HepG2 (cell line): ENCODE measurements at regions not wholly inside any gene's neighbourhood (a gene's known extent, or its start where the extent isn't known, plus 50 kb on each side); places are given as distances from the start of the nearest gene placed in this dataset.

Experiments
- ATAC-seq: fragments of 200-7000 bp; cut with Tn5 transposase; 3 replicates; pipeline ENCODE4 v1.9.1; 2020; ENCODE audit warnings: mild to moderate bottlenecking, moderate library complexity
- BruUV-seq: library from RNA; stranded (reverse); fragments of 400-500 nt; replicated peaks from 2 replicates; lab custom pipeline; 2021; lab: Mats Ljungman, UMichigan
- CTCF ChIA-PET: fragments of 300-600 bp; formaldehyde crosslinking; extraction: SDS; loops from one replicate; lab custom pipeline; 2021; ENCODE audit warnings: low total read pairs, inconsistent platforms, low intra/inter-chr PET ratio; lab: Yijun Ruan, JAX
- POLR2A ChIA-PET: fragments of 350-600 bp; sonication (Branson Sonifier 250); formaldehyde crosslinking; loops from one replicate; lab custom pipeline; 2020; ENCODE audit warnings: antibody characterized with exemption, inconsistent platforms; lab: Yijun Ruan, JAX
- DNase-seq: peaks from one replicate; pipeline ENCODE4 v3.0.0-alpha.2; 2015; ENCODE audit warnings: low spot score
- FAIRE-seq: peaks from 3 replicates; lab custom pipeline; 2011; peaks lifted over from hg19 to GRCh38; lab: Jason Lieb, UNC
- H2AFZ ChIP-seq: one replicate; pipeline ENCODE4 v1.6.1; 2011; ENCODE audit warnings: low read length, inconsistent platforms
- H3K27ac ChIP-seq: fragments of 300-600 bp; 3 replicates; pipeline ENCODE4 v1.8.0; 2011; ENCODE audit warnings: mixed run types, mild to moderate bottlenecking, mixed read lengths, low read length, inconsistent platforms; ENCODE audit not compliant: insufficient read depth; ENCODE audit errors: extremely low read length
- H3K27me3 ChIP-seq, 2 experiments: fragments of 200-600 bp in 1 of 2; 2 replicates in 1 of 2; 3 replicates in 1 of 2; pipeline versions ENCODE4 v1.6.0 to v1.8.0; 2011; ENCODE audit warnings: low read length in 2 of 2, mild to moderate bottlenecking in 2 of 2, moderate library complexity in 2 of 2, inconsistent platforms in 1 of 2; ENCODE audit not compliant: insufficient read depth in 2 of 2, control insufficient read depth in 1 of 2
- H3K36me3 ChIP-seq, 2 experiments: fragments of 200-600 bp in 1 of 2; replicated peaks in 1 of 2; 2 replicates in 1 of 2; 3 replicates in 1 of 2; pipeline versions ENCODE4 v1.5.1 to v1.8.0; 2011; ENCODE audit warnings: low read length in 2 of 2, inconsistent platforms in 1 of 2; ENCODE audit not compliant: insufficient read depth in 2 of 2, control insufficient read depth in 1 of 2
- H3K4me1 ChIP-seq: 2 replicates; pipeline ENCODE4 v1.5.1; 2012; ENCODE audit warnings: low read length, inconsistent platforms; ENCODE audit not compliant: insufficient read depth
- H3K4me2 ChIP-seq: 2 replicates; pipeline ENCODE4 v1.6.0; 2011; ENCODE audit warnings: low read depth, low read length, inconsistent platforms
- H3K4me3 ChIP-seq, 3 experiments: fragments of 200-600 bp in 1 of 3; sonication (generic), shearing (Covaris generic) in 1 of 3; replicated peaks in 1 of 3; 2 replicates each; pipeline ENCODE4 v1.5.1; 2011 to 2016; ENCODE audit warnings: low read length in 3 of 3, inconsistent platforms in 2 of 3, low read depth in 2 of 3, mild to moderate bottlenecking in 2 of 3, control low read depth in 1 of 3, mixed read lengths in 1 of 3; ENCODE audit not compliant: insufficient read depth in 1 of 3
- H3K79me2 ChIP-seq: one replicate; pipeline ENCODE4 v1.6.1; 2011; ENCODE audit warnings: low read length, inconsistent platforms; ENCODE audit not compliant: insufficient read depth
- H3K9ac ChIP-seq: 2 replicates; pipeline ENCODE4 v1.6.0; 2011; ENCODE audit warnings: mild to moderate bottlenecking, low read depth, low read length, inconsistent platforms; ENCODE audit not compliant: insufficient read depth
- H3K9me3 ChIP-seq: 2 replicates; pipeline ENCODE4 v1.5.1; 2012; ENCODE audit warnings: mild to moderate bottlenecking, low read length
- H4K20me1 ChIP-seq: 2 replicates; pipeline ENCODE4 v1.6.0; 2011; ENCODE audit warnings: inconsistent platforms, mild to moderate bottlenecking, low read length, moderate library complexity; ENCODE audit not compliant: insufficient read depth
- AKNA ChIP-seq: sonication (generic); formaldehyde crosslinking; IDR thresholded peaks from 2 replicates; pipeline ENCODE4 v1.4.0; 2020; ENCODE audit warnings: missing genetic modification reagents, borderline replicate concordance
- CBX2 ChIP-seq, 2 experiments: fragments of 200-600 bp in 1 of 2; sonication (generic); formaldehyde crosslinking in 1 of 2; IDR thresholded peaks; 2 replicates each; pipeline versions ENCODE4 v1.7.0 to v1.8.1; 2018 to 2022; ENCODE audit warnings: low read depth in 2 of 2, low read length in 1 of 2, mild to moderate bottlenecking in 1 of 2, missing genetic modification reagents in 1 of 2
- KDM4B ChIP-seq: sonication (generic); formaldehyde crosslinking; IDR thresholded peaks from 2 replicates; pipeline ENCODE4 v1.4.0; 2020; ENCODE audit warnings: missing genetic modification reagents
- MAFG ChIP-seq: sonication (generic); formaldehyde crosslinking; IDR thresholded peaks from 2 replicates; pipeline ENCODE4 v1.5.1; 2020; ENCODE audit warnings: mild to moderate bottlenecking, missing genetic modification reagents
- NAIF1 ChIP-seq: sonication (generic); formaldehyde crosslinking; IDR thresholded peaks from 2 replicates; pipeline ENCODE4 v1.5.0; 2020; ENCODE audit warnings: mild to moderate bottlenecking, missing genetic modification reagents, borderline replicate concordance
- SIX4 ChIP-seq: sonication (generic); formaldehyde crosslinking; IDR thresholded peaks from 2 replicates; pipeline ENCODE4 v1.4.0; 2020; ENCODE audit warnings: missing genetic modification reagents
- SMAD9 ChIP-seq: sonication (generic); formaldehyde crosslinking; IDR thresholded peaks from 2 replicates; pipeline ENCODE4 v1.5.1; 2020; ENCODE audit warnings: mild to moderate bottlenecking, missing genetic modification reagents
- STAT5B ChIP-seq: sonication (generic); formaldehyde crosslinking; IDR thresholded peaks from 2 replicates; pipeline ENCODE4 v1.4.0; 2020; ENCODE audit warnings: missing genetic modification reagents
- TEAD3 ChIP-seq: optimal IDR thresholded peaks from 2 replicates; pipeline ENCODE3; 2016; ENCODE audit warnings: borderline replicate concordance
- TEF ChIP-seq: sonication (generic); formaldehyde crosslinking; IDR thresholded peaks from 2 replicates; pipeline ENCODE4 v1.5.0; 2020; ENCODE audit warnings: missing genetic modification reagents
- ZBTB25 ChIP-seq: IDR thresholded peaks from 2 replicates; pipeline ENCODE4 v1.6.1; 2018; ENCODE audit warnings: missing genetic modification reagents
- ZBTB26 ChIP-seq: IDR thresholded peaks from 2 replicates; pipeline ENCODE4 v1.6.1; 2016; ENCODE audit warnings: missing compliant biosample characterization, missing genetic modification reagents, borderline replicate concordance
- ZNF333 ChIP-seq: sonication (generic); formaldehyde crosslinking; IDR thresholded peaks from 2 replicates; pipeline ENCODE4 v1.4.0; 2020; ENCODE audit warnings: mild to moderate bottlenecking, missing genetic modification reagents, borderline replicate concordance
- ZNF503 ChIP-seq: sonication (generic); formaldehyde crosslinking; IDR thresholded peaks from 2 replicates; pipeline ENCODE4 v1.4.0; 2020; ENCODE audit warnings: missing genetic modification reagents
- WGBS: methylation state at CpG from one replicate; pipeline ENCODE4 v1.1.6; 2017; ENCODE audit warnings: low lambda C conversion rate; 5-methylcytosine and 5-hydroxymethylcytosine counted together
- in situ Hi-C: cut with HindIII; loops from 2 replicates; pipeline ENCODE4 v1.10.0; 2017; ENCODE audit warnings: low pct_unique_long_range_greater_than_20kb; ENCODE audit not compliant: extremely low pct_ligation_motif_present
- intact Hi-C: fragments of 100-400 bp; cut with micrococcal nuclease; formaldehyde crosslinking; loops from one replicate; pipeline ENCODE4 v1.10.0; 2022; ENCODE audit not compliant: unreplicated experiment

GRCh38 chr2:43010438-43011157, 215.8 kb downstream of the ZFP36L2 start:
- Histone ChIP-seq H4K20me1 (no peaks in the 10 kb centered on the region), H3K27ac (no peak overlapping the region), H3K4me1 (peaks cover 61% of the 10 kb centered on the region), H2AFZ (peak overlapping the region; percentile 51), H3K4me2 (no peak overlapping the region), H3K79me2 (no peaks in the 10 kb centered on the region), H3K9me3 (peaks cover 7% of the 10 kb centered on the region; the same call in 1 of the 2 replicates), H3K4me3 (no peak overlapping the region), H3K36me3 (no peaks in the 10 kb centered on the region), H3K9ac (no peak overlapping the region), H3K27me3 (no peaks in the 10 kb centered on the region)
- WGBS, result 94% methylated on average over 5 of the region's 5 CpGs
- intact Hi-C loops (no loop called here), in situ Hi-C loops (no loop called here)
- no peak for DNase-seq
- FAIRE-seq, result no peak
- CTCF ChIA-PET, result no interaction called here
- POLR2A ChIA-PET, result interaction anchor here (0.9 to 24.4 kb wide), 4 partner anchors 8 to 33 kb away, joined by 4 to 555 read pairs (median 45); no protein-coding TSS in a partner anchor
- no TSS peak for BruUV-seq
- ATAC-seq, result no peak
- TF ChIP-seq TEF (CRISPR knock-in tag), result no peak
- TF ChIP-seq ZBTB25 (CRISPR knock-in tag), result no peak
- 0 out of 2 replicates have a peak, but pooled peaks have one; percentile 12 for TF ChIP-seq SIX4 (CRISPR knock-in tag)
- TF ChIP-seq SMAD9 (CRISPR knock-in tag), result no peak
- no peak for TF ChIP-seq NAIF1 (CRISPR knock-in tag)
- TF ChIP-seq STAT5B, result no peak
- no peak for TF ChIP-seq ZBTB26 (CRISPR knock-in tag)
- no peak for TF ChIP-seq AKNA (CRISPR knock-in tag)
- TF ChIP-seq CBX2 (IDR thresholded peaks at IDR 0.05; ENCODE audit: low read depth, low read length), result no peak
- TF ChIP-seq CBX2 (CRISPR knock-in tag; IDR thresholded peaks at IDR 0.05; ENCODE audit: low read depth), result no peak
- no peak for TF ChIP-seq TEAD3 (CRISPR knock-in tag)
- TF ChIP-seq MAFG (CRISPR knock-in tag), result no peak
- TF ChIP-seq ZNF503 (CRISPR knock-in tag), result no peak
- no peak for TF ChIP-seq ZNF333 (CRISPR knock-in tag)
- no peak for TF ChIP-seq KDM4B (CRISPR knock-in tag)
